Fibroblast of the aortic adventitia (primary cell): ENCODE measurements at regions not wholly inside any gene's neighbourhood (a gene's known extent, or its start where the extent isn't known, plus 50 kb on each side); places are given as distances from the start of the nearest gene placed in this dataset.

Experiments
- DNase-seq: peaks from one replicate; pipeline ENCODE4 v3.0.0-alpha.2; 2010; ENCODE audit warnings: low read depth
- H3K4me3 ChIP-seq: 2 replicates; pipeline ENCODE4 v1.5.1; 2011; ENCODE audit warnings: low read depth, mild to moderate bottlenecking, control low read depth, low read length, moderate library complexity
- TF ChIP-seq, protein P1 (sequence below): IDR thresholded peaks from 2 replicates; pipeline ENCODE4 v1.5.1; 2011; ENCODE audit warnings: mild to moderate bottlenecking, low read length, control low read depth, inconsistent platforms; ENCODE audit not compliant: insufficient read depth

DNA sequence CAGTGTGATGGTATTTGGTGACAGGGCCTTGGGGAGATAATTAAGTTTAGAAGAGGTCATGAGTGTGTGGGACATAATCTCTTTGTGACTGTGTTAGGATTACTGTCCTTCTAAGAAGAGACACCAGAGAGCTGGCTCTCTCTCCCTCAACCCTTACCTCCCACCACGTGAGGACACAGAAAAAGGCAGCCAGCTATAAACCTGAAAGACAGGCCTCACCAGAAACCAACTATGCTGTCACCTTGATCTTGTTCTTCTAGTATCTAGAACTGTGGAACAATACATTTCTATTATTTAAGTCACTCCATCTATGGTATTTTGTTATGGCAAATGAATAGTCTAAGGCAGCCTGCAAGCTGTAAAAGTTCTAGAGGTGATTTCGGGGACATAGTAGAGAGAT, 203.7 kb downstream of the OTOR start:
- no peak overlapping the region for H3K4me3 ChIP-seq
- no peak for DNase-seq
- TF ChIP-seq, protein P1, sequence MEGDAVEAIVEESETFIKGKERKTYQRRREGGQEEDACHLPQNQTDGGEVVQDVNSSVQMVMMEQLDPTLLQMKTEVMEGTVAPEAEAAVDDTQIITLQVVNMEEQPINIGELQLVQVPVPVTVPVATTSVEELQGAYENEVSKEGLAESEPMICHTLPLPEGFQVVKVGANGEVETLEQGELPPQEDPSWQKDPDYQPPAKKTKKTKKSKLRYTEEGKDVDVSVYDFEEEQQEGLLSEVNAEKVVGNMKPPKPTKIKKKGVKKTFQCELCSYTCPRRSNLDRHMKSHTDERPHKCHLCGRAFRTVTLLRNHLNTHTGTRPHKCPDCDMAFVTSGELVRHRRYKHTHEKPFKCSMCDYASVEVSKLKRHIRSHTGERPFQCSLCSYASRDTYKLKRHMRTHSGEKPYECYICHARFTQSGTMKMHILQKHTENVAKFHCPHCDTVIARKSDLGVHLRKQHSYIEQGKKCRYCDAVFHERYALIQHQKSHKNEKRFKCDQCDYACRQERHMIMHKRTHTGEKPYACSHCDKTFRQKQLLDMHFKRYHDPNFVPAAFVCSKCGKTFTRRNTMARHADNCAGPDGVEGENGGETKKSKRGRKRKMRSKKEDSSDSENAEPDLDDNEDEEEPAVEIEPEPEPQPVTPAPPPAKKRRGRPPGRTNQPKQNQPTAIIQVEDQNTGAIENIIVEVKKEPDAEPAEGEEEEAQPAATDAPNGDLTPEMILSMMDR = no peak

DNA sequence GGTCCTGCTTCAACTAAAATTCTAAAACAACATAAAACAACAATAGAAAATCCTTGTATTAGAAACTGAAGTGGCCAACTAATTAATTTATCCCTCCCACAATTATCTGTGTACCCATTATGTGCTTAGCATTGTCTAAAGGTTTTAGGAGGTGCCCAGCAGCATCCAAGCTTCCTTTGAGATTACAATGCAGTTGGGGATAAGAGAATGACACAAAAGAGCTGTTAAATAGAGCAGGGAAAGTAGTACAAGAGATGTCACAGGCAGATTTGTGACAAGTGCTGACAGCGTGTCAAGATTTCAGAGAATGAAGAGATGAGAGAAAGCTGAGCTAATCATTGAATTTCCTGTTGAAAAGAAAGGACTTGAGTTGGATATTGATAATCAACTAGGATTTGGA, 204.8 kb downstream of the OTOR start:
- H3K4me3 ChIP-seq = no peak overlapping the region
- TF ChIP-seq, protein P1 = no peak
- no peak for DNase-seq

GRCh38 chr20:16953858-16954257, 205.7 kb downstream of the OTOR start:
- no peak for DNase-seq
- H3K4me3 ChIP-seq = no peak overlapping the region

DNA sequence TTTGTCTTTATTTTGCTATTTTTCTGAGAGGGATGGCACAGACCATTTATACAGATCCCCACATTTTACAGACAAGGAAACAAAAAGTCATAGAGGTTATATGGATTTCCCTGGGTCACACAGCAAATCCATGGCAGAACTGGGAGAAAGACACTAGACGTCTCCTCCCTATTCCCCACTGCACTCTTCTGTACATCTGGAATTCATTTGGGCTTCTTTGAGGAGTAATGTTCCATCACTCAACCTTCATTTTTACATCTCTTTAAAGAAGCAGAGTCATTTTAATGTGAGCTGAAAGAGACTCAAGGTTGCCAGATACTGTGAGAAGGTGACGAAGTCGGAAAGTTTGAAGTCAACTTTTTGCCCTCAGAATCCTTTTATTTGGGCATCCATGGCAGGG, 207.3 kb downstream of the OTOR start:
- DNase-seq = no peak
- no peak overlapping the region for H3K4me3 ChIP-seq
- TF ChIP-seq, protein P1 = no peak

More at GRCh38 chr20:16953858-16954257, 205.7 kb downstream of the OTOR start:
- TF ChIP-seq, protein P1 = no peak

DNA sequence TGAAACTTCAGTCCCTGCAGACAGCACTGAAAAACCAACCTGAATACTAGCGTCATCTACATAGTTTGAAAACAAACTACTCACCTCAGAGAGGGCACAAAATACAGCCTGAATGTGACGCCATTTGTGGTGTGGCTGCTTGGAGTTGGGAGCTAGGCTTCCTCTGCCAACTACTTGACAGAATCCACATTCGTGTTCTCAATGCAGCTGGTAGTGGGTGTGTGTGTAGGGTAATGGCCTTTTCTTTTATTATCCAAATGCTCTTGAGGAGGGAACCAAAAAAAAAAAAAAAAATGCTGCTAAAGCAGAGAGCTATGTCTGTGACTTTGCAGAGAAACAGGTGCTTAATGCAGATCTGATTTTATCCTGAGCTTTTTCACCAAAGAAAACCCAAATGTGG, 207.8 kb downstream of the OTOR start:
- TF ChIP-seq, protein P1 = no peak
- DNase-seq = no peak
- no peak overlapping the region for H3K4me3 ChIP-seq

DNA sequence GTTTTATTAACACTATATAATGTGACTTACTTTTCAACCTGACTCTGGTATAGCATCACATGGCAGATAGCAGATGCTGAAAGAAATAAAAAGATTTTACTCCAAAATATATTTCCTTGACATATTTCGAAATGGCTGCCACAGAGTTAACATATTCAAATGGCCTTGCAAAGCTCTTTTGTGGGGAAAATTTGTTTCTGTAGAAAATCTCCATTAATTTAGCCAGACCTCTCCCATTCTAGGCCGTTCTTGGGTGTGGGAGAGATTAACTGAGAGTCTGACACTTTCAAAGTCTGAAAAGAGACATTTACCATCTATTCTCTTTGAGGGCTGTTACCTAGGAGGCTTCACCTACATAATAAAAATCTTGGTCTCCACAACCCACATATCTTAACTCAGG, 217.2 kb downstream of the OTOR start:
- TF ChIP-seq, protein P1 = no peak
- DNase-seq = no peak
- H3K4me3 ChIP-seq = no peak overlapping the region

DNA sequence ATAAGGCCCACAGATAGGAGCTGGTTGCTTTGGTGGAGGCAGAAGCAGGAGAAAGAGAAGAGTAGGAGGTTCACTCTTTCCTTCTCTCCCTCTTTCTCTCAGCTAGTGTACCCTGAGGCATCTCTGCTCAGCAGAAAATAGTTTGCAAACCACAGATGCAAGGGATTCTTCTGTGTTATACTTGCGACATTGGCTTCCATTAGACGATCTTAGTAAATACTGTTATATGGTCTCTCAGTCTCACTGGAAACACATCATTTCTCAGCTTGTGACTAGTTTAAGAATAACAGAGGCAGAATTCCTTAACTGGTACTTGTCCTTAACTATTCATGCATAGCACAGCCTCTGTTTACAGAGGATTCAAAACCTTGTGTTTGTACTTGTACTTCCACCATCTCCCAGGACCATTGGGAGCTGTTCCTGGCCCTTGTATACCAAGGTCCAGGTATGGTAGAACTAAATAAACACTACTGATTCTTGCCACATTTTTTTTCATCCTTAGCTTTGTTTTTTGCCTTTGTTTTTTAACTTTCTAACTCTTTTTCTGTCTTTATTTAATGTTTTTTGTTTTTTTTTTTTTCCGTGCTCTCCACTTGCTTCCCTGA, 218.2 kb downstream of the OTOR start:
- DNase-seq = no peak
- H3K4me3 ChIP-seq = no peak overlapping the region
- TF ChIP-seq, protein P1 = no peak
